ENCODE measurements at regions not wholly inside any gene's neighbourhood (a gene's known extent, or its start where the extent isn't known, plus 50 kb on each side); places are given as distances from the start of the nearest gene placed in this dataset.

GRCh38 chr2:217338306-217338916, 478.5 kb upstream of the TNP1 start:
- DNase-seq (ENCODE audit: low spot score), result peak; percentile 76

GRCh38 chr2:217337771-217338170, 477.9 kb upstream of the TNP1 start:
- DNase-seq (ENCODE audit: low spot score), result peak; percentile 40

GRCh38 chr2:217336694-217337093, 476.8 kb upstream of the TNP1 start:
- DNase-seq (ENCODE audit: low spot score), result no peak

- peak; percentile 31 for DNase-seq (ENCODE audit: low spot score)
Observed at GRCh38 chr2:217335341-217335966, 475.6 kb upstream of the TNP1 start.

DNA sequence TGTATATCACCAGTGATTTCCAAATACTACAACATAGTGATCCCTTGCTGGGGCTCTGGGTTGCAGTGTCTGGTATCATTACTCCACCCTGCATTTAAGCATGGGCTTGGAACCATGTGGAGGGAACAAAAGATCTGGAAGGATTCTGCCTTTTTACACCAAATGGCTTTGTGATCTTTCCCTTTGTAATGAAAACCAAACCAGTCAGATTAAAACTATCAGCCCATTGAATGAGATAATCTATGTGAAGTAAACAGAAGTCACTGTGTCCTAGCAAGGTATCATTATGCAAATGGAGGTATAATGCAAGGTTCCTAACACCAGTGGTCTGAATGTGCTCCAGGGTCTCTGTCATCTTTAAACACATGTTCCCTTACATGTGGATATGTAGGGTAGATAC, 474.7 kb upstream of the TNP1 start:
- DNase-seq (ENCODE audit: low spot score), result no peak

GRCh38 chr2:217332866-217333265, 473.0 kb upstream of the TNP1 start:
- no peak for DNase-seq (ENCODE audit: low spot score)

DNA sequence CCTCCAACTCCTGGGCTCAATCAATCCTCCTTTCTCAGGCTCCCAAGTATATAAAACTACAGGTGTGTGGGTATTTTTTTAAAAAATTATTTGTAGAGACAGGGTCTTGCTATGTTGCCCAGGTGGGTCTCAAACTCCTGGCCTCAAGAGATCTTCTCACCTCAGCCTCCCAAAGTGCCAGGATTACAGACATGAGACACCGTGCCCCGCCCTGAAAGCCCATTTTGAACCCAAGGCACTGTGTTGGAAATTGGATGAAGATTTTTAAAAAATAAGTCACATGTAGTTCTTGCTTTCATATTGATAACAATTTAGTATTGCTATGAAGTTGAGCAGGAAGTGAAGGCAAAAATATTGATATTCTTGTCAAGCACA, 472.5 kb upstream of the TNP1 start:
- no peak for DNase-seq (ENCODE audit: low spot score)

DNA sequence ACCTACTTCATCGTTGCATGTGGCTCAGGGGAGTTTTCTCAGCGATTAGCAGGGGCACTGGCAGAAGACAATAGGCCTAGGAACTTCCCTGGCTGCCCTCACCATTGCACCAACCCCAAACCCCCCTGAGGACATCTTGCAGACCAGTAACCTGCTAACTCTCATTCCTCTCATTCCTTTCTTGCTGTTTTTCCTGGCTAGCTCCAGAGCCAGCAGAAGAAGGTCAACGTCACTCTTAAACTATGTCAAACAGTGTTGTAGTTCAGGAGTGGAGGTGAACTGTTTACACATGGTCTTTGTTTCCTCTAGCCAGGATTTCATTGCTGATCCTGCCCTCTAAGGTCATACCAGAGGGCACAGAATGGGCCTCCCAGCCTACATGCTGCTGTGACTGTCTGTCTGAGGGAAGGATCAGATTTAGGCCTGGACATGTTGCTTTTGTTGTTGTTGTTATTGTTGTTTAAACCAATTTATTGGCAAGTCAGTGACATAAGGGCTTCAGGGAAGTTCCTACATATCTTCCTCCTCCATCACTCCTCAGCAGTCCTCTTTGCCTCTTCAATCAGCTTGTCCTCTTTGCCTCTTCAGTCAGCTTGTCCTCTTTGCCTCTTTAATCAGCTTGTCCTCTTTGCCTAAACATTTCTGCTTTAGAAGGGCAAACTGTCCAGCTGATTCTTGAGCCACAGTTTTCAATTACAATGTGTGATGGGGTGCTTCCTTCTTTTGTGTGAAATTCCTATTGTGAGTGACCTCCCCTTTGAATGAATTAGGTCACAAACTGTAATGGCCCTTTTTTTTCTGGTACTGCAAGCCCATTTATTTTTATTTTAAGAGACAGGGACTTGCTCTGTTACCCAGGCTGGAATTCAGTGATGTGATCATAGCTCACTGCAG, 471.9 kb upstream of the TNP1 start:
- DNase-seq (ENCODE audit: low spot score), result peak; percentile 78

- DNase-seq (ENCODE audit: low spot score), result no peak
Observed at GRCh38 chr2:217330647-217331046, 470.8 kb upstream of the TNP1 start.

- no peak for DNase-seq (ENCODE audit: low spot score)
Observed at GRCh38 chr2:217329023-217329431, 469.2 kb upstream of the TNP1 start.

- DNase-seq (ENCODE audit: low spot score), result no peak
Observed at GRCh38 chr2:217328622-217328978, 468.7 kb upstream of the TNP1 start.

DNA sequence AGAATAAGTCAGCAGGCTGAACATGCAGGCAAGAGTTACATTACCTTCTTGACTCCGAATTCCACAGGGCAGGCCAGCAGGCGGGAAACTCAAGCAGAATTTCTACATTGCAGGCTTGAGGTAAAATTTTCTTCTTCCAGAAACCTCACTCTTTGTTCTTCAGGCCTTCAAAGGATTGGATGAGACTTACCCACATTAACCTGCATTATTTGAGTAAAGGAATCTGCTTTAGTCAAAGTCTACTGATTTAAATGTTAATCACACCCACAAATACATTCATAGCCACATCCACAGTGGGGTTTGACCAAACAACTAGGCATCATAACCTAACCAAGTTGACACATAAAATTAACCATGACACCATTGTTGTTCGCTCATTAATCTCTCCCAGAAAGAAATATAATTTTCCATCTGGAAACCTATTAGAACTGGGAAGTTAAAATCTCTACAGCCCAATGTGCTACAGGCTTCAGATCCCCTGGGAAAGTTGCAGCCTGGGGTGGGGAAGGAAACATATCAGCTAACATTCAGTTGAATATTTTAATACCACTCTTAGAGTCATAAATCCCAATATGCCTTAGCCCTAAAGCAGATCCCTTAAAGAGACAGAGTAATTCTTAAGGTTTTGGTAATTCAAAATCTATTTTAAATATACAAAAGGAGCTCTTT, 468.2 kb upstream of the TNP1 start:
- no peak for DNase-seq (ENCODE audit: low spot score)

DNA sequence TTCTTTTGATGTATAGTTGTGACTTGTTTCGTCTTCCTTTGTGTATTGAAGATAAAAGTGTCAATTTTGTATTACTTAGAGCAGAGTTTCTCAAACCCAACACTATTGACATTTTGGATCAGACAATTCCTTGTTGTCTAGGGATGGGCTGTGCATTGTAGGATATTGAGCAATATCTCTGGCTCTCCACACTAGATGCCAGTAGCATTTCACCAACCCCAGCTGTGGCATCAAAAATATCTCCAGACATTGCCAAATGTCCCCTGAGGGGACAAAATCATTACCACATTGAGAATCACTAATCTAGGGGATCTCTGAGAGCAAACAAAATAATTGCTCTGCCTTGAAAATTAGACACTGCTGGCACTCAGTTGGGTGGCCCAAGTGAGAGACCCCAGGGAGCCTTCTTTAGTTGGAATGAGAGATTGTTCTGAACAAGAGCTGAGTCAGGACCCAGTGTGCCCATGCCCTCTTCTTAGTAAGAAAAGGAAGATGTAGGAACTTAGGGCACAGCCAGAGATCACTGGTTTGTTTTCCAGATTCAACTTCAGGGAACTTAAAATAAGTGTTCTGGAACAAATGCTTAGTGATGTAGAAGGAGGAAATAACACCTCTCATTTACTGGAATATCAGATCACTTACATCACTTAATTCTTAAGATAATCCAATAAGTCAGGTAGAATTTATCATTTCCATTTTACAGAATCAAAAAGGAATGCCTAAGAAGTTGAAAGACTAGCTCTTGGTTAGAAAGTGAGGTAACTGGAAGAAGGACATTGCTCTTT, 466.6 kb upstream of the TNP1 start:
- no peak for DNase-seq (ENCODE audit: low spot score)

DNA sequence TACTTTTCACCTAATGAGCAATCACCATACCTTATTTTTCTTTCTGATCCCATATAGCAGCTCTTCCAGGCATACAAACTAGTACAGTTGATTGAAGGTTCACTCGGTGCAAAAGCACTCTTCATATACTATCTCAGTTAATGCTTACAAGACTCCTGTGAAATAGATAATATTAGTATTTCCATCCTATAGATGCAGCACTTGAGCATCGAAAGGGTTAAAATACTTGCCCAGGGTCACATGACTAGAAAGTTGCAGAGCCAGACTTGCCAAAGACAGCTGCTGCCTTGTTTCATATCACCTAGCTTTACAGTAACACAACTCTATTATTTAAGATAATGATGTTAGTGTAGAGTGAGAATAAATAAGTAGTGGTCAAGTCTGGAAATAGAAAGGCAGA, 466.0 kb upstream of the TNP1 start:
- no peak for DNase-seq (ENCODE audit: low spot score)

DNA sequence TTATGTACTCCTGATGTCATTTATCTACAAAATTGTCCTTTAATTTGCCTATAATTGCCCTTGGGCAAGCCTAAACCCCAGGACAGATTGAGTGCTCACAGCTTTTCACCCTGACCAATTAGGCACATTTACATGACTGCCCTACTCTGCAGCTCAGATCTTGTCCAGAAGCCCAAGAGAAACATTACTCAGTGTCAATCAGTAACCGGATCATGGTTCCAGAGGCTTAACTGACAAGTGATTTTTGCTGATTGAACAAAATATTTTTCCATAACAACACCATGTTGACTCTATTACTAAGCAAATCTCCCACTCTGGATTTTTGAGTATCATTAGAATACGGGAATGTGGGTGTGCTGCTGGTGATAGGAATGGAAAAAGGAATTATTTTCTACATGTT, 465.4 kb upstream of the TNP1 start:
- no peak for DNase-seq (ENCODE audit: low spot score)

GRCh38 chr2:217316743-217317142, 456.9 kb upstream of the TNP1 start:
- DNase-seq (ENCODE audit: low spot score), result peak; percentile 63

DNA sequence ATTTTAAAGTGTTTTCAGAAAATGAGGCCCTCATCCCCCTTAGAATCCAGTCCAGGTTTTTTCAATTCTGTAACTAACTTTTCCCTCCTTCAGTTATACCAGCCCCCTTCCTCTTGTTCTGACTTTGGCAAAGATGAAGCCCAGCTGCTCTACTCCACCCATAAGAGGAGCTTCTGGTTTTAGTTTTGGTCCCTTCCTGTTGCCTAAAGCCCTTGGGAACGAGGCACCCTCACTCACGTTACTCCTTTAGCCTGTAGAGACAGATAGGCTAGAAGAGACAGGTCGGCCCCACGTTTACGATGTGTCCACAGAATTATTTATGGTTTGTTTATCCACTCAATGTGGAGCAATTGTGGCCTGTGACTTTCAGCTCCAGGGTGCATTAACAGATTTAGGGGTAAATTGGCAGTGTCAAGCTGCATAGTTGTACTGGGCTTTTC, 454.2 kb upstream of the TNP1 start:
- DNase-seq (ENCODE audit: low spot score), result no peak

GRCh38 chr2:217313386-217313785, 453.5 kb upstream of the TNP1 start:
- DNase-seq (ENCODE audit: low spot score), result no peak

DNA sequence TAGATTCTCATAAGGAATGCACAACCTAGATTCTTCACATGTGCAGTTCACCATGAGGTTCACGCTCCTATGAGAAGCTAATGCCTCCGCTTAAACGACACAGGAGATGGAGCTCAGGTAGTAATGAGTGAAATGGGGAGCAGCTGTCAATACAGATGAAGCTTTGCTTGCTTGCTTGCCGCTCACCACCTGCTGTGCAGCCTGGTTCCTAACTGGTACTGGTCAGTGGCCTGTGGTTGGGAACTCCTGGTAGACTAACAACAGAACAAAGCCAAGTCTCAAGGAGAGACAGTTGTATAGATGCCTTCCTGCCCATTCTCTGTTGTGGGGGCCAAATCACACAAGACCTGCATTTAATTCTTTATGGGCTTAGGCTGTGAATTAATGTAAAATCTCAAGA, 449.2 kb upstream of the TNP1 start:
- no peak for DNase-seq (ENCODE audit: low spot score)

DNA sequence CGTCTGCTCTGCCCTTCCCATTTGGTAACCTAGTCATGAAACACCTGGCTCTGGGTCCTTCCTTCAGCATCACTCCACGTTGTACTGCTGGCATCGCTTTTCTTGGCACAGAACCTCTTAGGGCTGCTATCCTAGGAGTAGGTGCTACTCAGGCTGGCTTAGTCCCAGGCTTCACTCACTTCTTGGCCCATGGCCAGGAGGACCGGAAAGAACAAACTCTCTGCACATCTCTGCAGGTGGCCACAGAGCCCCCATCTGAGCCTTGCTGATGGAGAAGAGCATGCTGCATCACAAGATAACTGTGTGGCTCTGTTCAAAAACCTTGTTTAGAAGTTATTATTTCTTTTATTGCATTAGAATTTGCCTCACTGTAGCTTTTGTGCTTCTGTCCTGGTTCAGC, 447.2 kb upstream of the TNP1 start:
- DNase-seq (ENCODE audit: low spot score), result no peak

GRCh38 chr2:217305882-217306281, 446.0 kb upstream of the TNP1 start:
- DNase-seq (ENCODE audit: low spot score), result no peak

DNA sequence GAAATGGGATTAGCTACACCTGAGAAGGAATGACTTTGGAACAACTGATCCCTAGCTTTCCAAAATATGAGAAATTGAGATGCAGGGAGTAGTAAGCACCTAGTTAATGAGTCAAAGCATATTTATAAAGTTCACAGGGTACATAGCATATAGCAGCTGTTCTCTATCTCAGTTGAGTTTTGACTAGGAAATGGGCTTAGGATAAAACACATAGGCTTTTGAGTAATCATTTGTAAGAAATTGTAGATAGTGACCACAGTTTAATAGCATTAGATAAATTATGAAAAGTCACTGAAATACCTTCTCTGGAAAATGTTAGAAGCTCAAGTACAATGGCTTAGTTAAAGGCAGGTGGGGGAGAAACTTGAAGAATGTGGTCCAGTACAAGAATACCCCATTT, 444.7 kb upstream of the TNP1 start:
- DNase-seq (ENCODE audit: low spot score), result no peak

All from A172 (cell line).